H54 (cell line): ENCODE measurements at regions not wholly inside any gene's neighbourhood (a gene's known extent, or its start where the extent isn't known, plus 50 kb on each side); places are given as distances from the start of the nearest gene placed in this dataset.
"Not testable (repeated sequence)": the region's sequence is repeated elsewhere in the genome, so short reads cannot be mapped to it uniquely, and the experiment has no call there.

Experiments
- DNase-seq: peaks from one replicate; pipeline ENCODE4 v3.0.0; 2011; ENCODE audit warnings: low spot score, mixed read lengths; ENCODE audit not compliant: insufficient read length
- FAIRE-seq: peaks from 3 replicates; lab custom pipeline; 2011; peaks lifted over from hg19 to GRCh38; lab: Jason Lieb, UNC
- POLR2A ChIP-seq: IDR thresholded peaks from 2 replicates; pipeline ENCODE4 v1.6.1; 2011; ENCODE audit warnings: low read depth, mild to moderate bottlenecking, low read length

DNA sequence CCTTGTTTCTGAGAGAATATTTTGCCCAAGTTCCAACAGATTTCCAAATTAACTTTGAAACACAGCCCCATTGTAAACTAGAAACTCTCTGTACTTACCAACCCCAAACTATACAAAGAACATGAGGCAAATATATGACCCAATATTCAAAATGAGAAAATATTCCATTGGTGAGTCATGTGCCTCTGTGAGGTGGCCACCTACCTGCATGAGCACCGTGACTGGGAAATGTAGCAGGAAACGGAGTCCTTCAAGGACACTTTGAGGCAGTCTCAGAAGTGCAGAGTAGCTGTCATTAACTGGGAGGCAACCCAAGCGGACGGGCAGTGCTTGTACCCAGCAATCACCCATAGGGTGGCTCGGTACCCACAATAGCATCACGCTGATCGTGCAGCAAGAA is 335.5 kb upstream of the NOX3 start:
- no peak for TF ChIP-seq POLR2A
- no peak for FAIRE-seq
- DNase-seq = no peak

GRCh38 chr6:155787168-155787567 is 331.5 kb upstream of the NOX3 start:
- no peak for TF ChIP-seq POLR2A
- DNase-seq (no peak), FAIRE-seq (no peak)

- DNase-seq (no peak), FAIRE-seq (no peak)
- TF ChIP-seq POLR2A = no peak
Observed at GRCh38 chr6:155786528-155786927, 330.9 kb upstream of the NOX3 start.

GRCh38 chr6:155782739-155783459 is 327.3 kb upstream of the NOX3 start:
- TF ChIP-seq POLR2A = no peak
- FAIRE-seq (no peak), DNase-seq (no peak)

- FAIRE-seq (peak; percentile 94), DNase-seq (peak; percentile 5)
- TF ChIP-seq POLR2A = no peak
Observed at GRCh38 chr6:155782320-155782731, 326.7 kb upstream of the NOX3 start.

DNA sequence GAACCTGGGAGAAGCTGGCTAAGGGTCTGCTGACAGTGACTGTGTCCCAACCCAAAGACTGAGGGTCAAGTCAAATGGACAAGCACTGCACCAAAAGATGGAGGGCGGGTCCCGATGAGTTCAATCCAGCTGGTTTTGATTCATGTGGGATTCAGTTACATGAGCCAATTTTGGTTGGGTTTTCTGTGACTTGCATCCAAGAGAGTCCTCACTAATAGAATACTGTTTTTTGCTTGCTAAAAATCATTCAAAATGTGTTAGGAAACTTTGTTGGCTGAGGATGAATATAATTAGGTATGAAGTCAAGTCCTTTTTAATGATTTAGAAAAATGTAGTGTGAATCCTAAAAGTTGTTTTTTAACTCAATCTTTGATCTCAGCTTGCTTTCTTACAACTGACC is 323.8 kb upstream of the NOX3 start:
- DNase-seq (no peak), FAIRE-seq (no peak)
- no peak for TF ChIP-seq POLR2A

DNA sequence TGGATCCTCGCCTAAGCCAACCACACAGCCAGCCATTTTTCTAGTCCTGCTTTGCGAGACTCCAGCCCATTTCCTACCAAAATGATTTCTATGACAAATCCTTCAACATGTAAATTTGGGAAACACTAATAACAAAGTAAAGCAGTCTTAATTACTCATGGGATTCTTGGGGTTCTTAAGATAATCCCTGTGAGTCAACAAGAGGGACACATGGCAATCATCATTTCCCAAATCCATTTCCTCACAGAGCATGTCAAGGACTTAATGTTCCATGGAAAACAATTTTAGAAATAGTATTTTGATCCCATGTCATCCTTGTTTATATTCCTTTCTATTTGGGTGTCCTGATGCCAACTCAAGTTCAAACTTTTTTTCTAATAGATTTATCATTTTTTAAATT is 322.7 kb upstream of the NOX3 start:
- FAIRE-seq (no peak), DNase-seq (no peak)
- no peak for TF ChIP-seq POLR2A

GRCh38 chr6:155771822-155772221 is 316.2 kb upstream of the NOX3 start:
- DNase-seq (no peak), FAIRE-seq (no peak)
- TF ChIP-seq POLR2A = no peak

- DNase-seq (no peak), FAIRE-seq (no peak)
- no peak for TF ChIP-seq POLR2A
Observed at GRCh38 chr6:155770856-155771255, 315.2 kb upstream of the NOX3 start.

GRCh38 chr6:155770313-155770712 is 314.7 kb upstream of the NOX3 start:
- DNase-seq = no peak
- no peak for TF ChIP-seq POLR2A
- no peak for FAIRE-seq

- FAIRE-seq (no peak), DNase-seq (peak; percentile 9)
- no peak for TF ChIP-seq POLR2A
Observed at GRCh38 chr6:155765275-155766194, 309.9 kb upstream of the NOX3 start.

DNA sequence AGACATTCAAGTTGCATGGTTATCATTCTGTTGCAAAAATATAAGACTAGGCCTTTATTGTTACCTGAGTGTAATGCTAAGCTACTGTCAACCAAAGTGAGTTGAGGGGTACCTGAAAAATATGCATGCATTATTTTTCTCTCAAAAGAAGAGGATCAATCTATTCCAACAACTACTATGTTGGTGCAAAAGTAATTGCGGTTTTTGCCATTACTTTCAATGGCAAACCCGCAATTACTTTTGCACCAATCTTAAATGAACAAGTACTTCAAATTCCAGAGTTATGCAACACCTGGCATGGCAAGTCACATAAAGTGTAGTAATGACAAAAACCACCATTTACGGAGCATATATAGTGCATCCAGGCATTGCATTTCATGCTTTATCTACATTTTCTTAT is 307.0 kb upstream of the NOX3 start:
- TF ChIP-seq POLR2A = no peak
- FAIRE-seq (no peak), DNase-seq (no peak)

GRCh38 chr6:155755452-155755851 is 299.8 kb upstream of the NOX3 start:
- DNase-seq (no peak), FAIRE-seq (no peak)
- TF ChIP-seq POLR2A = no peak

DNA sequence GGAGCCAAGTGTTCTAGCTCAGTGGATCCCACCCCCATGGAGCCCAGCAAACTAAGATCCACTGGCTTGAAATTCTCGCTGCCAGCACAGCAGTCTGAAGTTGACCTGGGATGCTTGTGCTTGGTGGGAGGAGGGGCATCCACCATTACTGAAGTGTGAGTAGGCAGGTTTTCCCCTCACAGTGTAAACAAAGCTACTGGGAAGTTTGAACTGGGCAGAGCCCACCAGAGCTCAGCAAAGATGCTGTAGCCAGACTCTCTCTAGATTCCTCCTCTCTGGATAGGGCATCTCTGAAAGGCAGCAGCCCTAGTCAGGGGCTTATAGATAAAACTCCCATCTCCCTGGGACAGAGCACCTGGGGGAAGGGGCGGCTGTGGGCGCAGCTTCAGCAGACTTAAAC is 293.1 kb upstream of the NOX3 start:
- FAIRE-seq, DNase-seq: not testable (repeated sequence)
